Endometrium (tissue), 2 donors: ENCODE measurements at regions not wholly inside any gene's neighbourhood (a gene's known extent, or its start where the extent isn't known, plus 50 kb on each side); places are given as distances from the start of the nearest gene placed in this dataset.
"Not testable (repeated sequence)": the region's sequence is repeated elsewhere in the genome, so short reads cannot be mapped to it uniquely, and the experiment has no call there.

Experiments used
- FAIRE-seq: peaks from 2 replicates; lab custom pipeline; 2012; peaks lifted over from hg19 to GRCh38; lab: Jason Lieb, UNC
- donor health status: control.
- donor health status: control.

GRCh38 chr4:54581807-54582206 is 76.0 kb upstream of the KIT start:
- no peak for FAIRE-seq

DNA sequence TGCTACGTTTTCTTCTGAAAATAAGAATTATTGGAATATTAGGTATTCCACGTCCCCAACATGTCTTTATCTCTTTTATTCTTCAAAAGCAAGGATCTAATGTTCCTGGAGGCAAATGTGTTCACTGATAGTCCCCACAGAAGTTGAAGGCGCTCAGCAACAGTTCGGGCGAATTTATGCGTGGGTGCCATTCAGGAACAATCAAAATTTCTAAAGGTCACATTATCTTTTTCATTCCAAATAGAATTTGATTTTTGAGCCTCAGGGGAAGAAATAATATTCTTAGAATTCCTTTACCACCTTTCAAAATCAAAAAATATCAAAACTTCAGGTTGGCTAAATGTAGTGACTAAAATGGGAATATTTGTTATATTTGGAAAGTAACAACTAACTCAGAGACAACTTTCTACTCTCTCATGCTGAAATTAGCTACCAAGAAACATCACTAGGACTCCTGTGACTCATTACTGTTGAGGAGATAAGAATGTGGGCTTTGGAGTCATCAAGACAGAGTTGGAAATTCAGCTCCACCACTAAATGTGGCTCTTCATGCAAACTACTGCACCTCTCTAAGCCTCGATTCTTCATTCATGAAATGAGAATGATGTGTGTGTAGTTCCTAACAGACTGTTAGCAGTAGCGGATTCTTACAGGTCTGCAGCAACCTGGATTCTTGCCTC is 72.3 kb upstream of the KIT start:
- FAIRE-seq: no peak

DNA sequence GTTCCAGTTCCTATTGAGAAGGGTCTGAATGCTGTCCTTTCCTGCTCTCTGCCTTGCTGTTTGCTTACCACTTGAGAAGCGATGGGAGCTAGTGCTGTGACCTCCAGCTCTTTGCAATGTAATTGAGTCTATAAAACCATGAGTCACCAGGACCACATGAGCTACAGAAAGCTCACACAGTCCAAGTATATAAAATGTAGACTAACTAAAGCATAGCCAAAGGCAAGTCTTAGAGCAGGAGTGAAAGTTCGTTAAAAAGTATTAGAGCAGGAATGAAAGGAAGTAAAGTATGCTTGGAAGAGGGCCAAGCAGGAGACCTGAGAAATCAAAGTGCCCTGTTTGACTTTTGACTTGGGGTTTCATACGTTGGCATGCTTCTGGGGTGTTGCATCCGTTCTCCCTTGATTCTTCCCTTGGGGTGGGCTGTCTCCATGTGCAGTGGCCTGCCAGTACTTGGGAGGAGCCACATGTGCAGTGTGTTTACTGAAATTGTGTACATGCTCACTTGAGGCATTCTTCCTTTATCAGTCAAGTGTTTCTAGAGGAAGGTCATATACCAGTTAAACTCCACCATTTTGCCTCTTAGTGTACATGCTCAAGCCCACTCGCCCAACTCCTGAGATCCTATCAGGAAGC is 71.3 kb upstream of the KIT start:
- FAIRE-seq: no peak

DNA sequence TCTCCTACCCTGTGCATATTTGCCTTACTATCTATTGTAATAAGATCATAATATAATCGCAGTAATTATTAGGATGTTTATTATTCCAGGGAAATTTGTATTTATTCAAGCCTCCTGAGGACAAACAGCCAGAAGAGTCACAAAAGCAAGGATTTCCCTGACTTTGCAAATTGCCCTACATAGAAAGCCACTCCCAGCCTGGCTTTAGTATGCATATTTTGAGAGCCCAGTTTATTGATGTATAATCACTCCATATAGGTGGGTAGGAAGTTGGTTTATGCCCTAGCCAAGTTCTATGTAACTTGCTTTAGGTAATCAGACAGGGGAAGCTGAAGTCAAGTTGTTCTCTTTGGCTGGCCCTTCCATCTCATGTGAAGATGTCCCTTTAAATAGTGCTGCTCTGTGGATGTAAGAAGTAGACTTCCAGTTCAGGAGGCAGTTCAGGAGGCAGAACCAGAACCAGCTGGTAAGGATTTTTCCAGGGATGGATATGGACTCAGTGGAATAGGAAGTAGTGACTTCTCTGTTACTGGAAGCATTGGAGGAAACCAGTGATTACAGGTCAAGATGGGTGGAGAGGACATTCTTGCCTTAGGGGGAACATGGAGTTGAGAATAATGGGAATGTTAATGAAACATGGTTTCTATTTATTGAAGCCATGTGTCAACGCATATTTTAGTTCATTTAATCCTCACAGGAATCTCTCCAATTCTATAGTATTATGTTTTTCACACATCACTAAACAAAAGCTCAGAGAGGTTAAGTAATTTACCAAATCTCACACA is 70.5 kb upstream of the KIT start:
- FAIRE-seq: no peak

- no peak for FAIRE-seq
Observed at GRCh38 chr4:54588404-54588803, 69.4 kb upstream of the KIT start.

GRCh38 chr4:54589586-54589985 is 68.2 kb upstream of the KIT start:
- FAIRE-seq: no peak

GRCh38 chr4:54593795-54594322 is 63.9 kb upstream of the KIT start:
- FAIRE-seq: no peak

GRCh38 chr4:54596201-54596600 is 61.6 kb upstream of the KIT start:
- FAIRE-seq: no peak

DNA sequence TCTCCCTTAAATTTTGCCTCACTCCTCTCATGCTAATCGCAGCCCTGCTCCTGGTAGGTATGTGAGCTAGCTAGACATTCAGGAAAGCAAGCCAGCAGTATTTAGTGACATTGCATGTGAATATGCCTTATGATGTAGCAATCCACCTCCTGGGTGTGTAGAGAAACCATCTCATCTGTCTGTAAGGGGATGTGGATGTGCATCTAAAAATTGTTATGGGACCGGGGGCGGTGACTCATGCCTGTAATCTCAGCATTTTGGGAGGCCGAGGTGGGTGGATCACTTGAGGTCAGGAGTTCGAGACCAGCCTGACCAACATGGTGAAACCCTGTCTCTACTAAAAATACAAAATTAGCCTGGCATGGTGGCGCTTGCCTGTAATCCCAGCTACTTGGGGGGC is 60.1 kb upstream of the KIT start:
- not testable (repeated sequence) for FAIRE-seq

DNA sequence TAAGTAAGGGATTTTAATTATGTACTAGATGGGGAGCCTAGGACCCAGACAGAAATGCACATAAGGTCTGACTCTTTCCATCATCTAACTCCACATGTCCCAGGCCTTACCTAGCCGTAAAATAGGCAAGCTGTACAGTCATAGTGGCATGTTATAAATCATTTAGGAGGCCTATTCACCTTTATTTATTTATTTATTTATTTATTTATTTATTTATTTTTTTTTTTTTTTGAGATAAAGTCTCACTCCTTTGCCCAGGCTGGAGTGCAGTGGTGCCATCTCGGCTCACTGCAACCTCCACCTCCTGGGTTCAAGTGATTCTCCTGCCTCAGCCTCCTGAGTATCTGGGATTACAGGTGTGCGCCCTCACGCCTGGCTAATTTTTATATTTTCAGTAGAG is 55.6 kb upstream of the KIT start:
- not testable (repeated sequence) for FAIRE-seq

DNA sequence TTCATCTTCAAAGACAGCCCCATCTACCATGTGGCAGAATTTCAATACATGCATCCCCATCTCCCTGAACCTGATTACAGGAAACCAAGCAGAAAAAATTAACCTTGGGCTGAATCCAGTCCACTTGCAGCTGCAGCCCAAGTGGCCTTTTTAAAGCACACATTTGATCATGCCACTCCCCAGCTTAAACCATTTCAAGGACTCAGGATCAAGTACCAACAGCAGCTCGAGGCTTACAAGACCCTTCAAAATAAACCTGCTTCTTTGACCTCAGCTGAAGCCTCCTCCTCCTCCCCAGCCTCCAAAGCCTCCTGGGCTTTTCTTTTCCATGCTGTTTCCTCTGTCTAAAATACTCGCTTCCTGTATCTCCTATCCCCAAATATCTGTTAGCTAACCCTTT is 50.7 kb upstream of the KIT start:
- no peak for FAIRE-seq

- FAIRE-seq: no peak
Observed at GRCh38 chr4:54607521-54607920, 50.2 kb upstream of the KIT start.
